ENCODE measurements at regions not wholly inside any gene's neighbourhood (a gene's known extent, or its start where the extent isn't known, plus 50 kb on each side); places are given as distances from the start of the nearest gene placed in this dataset.

DNA sequence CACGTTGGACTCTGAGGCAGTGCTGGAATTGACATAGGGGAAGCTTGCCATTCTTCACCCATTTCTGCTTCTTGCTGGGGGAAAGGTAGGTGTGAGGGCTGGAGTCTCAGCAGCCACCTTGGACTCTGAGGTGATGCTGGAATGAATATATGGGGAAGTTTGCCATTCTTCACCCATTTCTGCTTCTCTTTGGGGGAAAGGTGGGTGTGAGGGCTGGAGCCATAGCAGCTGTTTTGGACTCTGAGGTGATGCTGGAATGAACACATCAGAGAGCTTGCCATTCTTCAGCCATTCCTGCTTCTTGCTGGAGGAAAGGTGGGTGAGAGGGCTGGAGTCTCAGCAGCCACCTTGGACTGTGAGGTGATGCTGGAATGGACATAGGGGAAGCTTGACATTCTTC is 115.1 kb downstream of the CRLF2 start:
- Mint-ChIP-seq H3K27ac (no peak overlapping the region), H3K36me3 (ENCODE audit: low read depth) (peaks cover 44% of the 10 kb centered on the region), H3K4me1 (no peaks in the 10 kb centered on the region), H3K9me3 (peaks cover 38% of the 10 kb centered on the region), H3K27me3 (ENCODE audit: insufficient read depth, low read depth, poor library complexity) (peaks cover 5% of the 10 kb centered on the region), H3K4me3 (no peak overlapping the region)
- H3K27ac ChIP-seq (ENCODE audit: low read depth): no peak overlapping the region
- H2AFZ ChIP-seq: no peak overlapping the region
- H3F3A ChIP-seq (replicated peaks; ENCODE audit: low read depth): no peaks in the 10 kb centered on the region
- TF ChIP-seq ZNF114 (CRISPR knock-in tag; IDR thresholded peaks at IDR 0.05): no peak
- TF ChIP-seq EZH2phosphoT487 (IDR thresholded peaks at IDR 0.05; ENCODE audit: unreplicated experiment): no peak
- no peak for TF ChIP-seq STAT1 (IDR thresholded peaks at IDR 0.05; ENCODE audit: unreplicated experiment)
- no peak for TF ChIP-seq POLR2AphosphoS5 (IDR thresholded peaks at IDR 0.05; ENCODE audit: low read depth)
- no peak for TF ChIP-seq EZH2 (IDR thresholded peaks at IDR 0.05; ENCODE audit: low read depth, unreplicated experiment)
- TF ChIP-seq, protein P1, sequence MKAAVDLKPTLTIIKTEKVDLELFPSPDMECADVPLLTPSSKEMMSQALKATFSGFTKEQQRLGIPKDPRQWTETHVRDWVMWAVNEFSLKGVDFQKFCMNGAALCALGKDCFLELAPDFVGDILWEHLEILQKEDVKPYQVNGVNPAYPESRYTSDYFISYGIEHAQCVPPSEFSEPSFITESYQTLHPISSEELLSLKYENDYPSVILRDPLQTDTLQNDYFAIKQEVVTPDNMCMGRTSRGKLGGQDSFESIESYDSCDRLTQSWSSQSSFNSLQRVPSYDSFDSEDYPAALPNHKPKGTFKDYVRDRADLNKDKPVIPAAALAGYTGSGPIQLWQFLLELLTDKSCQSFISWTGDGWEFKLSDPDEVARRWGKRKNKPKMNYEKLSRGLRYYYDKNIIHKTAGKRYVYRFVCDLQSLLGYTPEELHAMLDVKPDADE (IDR thresholded peaks at IDR 0.05): no peak
- no peak for TF ChIP-seq CREB1 (CRISPR knock-in tag; IDR thresholded peaks at IDR 0.05; ENCODE audit: low read depth)
- TF ChIP-seq, protein P2, sequence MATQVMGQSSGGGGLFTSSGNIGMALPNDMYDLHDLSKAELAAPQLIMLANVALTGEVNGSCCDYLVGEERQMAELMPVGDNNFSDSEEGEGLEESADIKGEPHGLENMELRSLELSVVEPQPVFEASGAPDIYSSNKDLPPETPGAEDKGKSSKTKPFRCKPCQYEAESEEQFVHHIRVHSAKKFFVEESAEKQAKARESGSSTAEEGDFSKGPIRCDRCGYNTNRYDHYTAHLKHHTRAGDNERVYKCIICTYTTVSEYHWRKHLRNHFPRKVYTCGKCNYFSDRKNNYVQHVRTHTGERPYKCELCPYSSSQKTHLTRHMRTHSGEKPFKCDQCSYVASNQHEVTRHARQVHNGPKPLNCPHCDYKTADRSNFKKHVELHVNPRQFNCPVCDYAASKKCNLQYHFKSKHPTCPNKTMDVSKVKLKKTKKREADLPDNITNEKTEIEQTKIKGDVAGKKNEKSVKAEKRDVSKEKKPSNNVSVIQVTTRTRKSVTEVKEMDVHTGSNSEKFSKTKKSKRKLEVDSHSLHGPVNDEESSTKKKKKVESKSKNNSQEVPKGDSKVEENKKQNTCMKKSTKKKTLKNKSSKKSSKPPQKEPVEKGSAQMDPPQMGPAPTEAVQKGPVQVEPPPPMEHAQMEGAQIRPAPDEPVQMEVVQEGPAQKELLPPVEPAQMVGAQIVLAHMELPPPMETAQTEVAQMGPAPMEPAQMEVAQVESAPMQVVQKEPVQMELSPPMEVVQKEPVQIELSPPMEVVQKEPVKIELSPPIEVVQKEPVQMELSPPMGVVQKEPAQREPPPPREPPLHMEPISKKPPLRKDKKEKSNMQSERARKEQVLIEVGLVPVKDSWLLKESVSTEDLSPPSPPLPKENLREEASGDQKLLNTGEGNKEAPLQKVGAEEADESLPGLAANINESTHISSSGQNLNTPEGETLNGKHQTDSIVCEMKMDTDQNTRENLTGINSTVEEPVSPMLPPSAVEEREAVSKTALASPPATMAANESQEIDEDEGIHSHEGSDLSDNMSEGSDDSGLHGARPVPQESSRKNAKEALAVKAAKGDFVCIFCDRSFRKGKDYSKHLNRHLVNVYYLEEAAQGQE (IDR thresholded peaks at IDR 0.05; ENCODE audit: unreplicated experiment): no peak
- TF ChIP-seq ZNF331 (CRISPR knock-in tag; IDR thresholded peaks at IDR 0.05; ENCODE audit: low read depth): no peak
- no peak for TF ChIP-seq JUNB (IDR thresholded peaks at IDR 0.05; ENCODE audit: unreplicated experiment)
- TF ChIP-seq NANOG (IDR thresholded peaks at IDR 0.05; ENCODE audit: borderline replicate concordance): no peak
- TF ChIP-seq, protein P3, sequence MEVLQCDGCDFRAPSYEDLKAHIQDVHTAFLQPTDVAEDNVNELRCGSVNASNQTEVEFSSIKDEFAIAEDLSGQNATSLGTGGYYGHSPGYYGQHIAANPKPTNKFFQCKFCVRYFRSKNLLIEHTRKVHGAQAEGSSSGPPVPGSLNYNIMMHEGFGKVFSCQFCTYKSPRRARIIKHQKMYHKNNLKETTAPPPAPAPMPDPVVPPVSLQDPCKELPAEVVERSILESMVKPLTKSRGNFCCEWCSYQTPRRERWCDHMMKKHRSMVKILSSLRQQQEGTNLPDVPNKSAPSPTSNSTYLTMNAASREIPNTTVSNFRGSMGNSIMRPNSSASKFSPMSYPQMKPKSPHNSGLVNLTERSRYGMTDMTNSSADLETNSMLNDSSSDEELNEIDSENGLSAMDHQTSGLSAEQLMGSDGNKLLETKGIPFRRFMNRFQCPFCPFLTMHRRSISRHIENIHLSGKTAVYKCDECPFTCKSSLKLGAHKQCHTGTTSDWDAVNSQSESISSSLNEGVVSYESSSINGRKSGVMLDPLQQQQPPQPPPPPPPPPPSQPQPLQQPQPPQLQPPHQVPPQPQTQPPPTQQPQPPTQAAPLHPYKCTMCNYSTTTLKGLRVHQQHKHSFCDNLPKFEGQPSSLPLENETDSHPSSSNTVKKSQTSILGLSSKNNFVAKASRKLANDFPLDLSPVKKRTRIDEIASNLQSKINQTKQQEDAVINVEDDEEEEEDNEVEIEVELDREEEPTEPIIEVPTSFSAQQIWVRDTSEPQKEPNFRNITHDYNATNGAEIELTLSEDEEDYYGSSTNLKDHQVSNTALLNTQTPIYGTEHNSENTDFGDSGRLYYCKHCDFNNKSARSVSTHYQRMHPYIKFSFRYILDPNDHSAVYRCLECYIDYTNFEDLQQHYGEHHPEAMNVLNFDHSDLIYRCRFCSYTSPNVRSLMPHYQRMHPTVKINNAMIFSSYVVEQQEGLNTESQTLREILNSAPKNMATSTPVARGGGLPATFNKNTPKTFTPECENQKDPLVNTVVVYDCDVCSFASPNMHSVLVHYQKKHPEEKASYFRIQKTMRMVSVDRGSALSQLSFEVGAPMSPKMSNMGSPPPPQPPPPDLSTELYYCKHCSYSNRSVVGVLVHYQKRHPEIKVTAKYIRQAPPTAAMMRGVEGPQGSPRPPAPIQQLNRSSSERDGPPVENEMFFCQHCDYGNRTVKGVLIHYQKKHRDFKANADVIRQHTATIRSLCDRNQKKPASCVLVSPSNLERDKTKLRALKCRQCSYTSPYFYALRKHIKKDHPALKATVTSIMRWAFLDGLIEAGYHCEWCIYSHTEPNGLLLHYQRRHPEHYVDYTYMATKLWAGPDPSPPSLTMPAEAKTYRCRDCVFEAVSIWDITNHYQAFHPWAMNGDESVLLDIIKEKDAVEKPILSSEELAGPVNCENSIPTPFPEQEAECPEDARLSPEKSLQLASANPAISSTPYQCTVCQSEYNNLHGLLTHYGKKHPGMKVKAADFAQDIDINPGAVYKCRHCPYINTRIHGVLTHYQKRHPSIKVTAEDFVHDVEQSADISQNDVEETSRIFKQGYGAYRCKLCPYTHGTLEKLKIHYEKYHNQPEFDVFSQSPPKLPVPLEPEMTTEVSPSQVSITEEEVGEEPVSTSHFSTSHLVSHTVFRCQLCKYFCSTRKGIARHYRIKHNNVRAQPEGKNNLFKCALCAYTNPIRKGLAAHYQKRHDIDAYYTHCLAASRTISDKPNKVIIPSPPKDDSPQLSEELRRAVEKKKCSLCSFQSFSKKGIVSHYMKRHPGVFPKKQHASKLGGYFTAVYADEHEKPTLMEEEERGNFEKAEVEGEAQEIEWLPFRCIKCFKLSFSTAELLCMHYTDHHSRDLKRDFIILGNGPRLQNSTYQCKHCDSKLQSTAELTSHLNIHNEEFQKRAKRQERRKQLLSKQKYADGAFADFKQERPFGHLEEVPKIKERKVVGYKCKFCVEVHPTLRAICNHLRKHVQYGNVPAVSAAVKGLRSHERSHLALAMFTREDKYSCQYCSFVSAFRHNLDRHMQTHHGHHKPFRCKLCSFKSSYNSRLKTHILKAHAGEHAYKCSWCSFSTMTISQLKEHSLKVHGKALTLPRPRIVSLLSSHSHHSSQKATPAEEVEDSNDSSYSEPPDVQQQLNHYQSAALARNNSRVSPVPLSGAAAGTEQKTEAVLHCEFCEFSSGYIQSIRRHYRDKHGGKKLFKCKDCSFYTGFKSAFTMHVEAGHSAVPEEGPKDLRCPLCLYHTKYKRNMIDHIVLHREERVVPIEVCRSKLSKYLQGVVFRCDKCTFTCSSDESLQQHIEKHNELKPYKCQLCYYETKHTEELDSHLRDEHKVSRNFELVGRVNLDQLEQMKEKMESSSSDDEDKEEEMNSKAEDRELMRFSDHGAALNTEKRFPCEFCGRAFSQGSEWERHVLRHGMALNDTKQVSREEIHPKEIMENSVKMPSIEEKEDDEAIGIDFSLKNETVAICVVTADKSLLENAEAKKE (CRISPR knock-in tag; IDR thresholded peaks at IDR 0.05): no peak
- TF ChIP-seq, protein P4, sequence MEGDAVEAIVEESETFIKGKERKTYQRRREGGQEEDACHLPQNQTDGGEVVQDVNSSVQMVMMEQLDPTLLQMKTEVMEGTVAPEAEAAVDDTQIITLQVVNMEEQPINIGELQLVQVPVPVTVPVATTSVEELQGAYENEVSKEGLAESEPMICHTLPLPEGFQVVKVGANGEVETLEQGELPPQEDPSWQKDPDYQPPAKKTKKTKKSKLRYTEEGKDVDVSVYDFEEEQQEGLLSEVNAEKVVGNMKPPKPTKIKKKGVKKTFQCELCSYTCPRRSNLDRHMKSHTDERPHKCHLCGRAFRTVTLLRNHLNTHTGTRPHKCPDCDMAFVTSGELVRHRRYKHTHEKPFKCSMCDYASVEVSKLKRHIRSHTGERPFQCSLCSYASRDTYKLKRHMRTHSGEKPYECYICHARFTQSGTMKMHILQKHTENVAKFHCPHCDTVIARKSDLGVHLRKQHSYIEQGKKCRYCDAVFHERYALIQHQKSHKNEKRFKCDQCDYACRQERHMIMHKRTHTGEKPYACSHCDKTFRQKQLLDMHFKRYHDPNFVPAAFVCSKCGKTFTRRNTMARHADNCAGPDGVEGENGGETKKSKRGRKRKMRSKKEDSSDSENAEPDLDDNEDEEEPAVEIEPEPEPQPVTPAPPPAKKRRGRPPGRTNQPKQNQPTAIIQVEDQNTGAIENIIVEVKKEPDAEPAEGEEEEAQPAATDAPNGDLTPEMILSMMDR (conservative IDR thresholded peaks at IDR 0.05; ENCODE audit: low read depth in 2 of 2): no peak
- no peak overlapping the region for H3K4me2 ChIP-seq
- no peaks in the 10 kb centered on the region for H3K4me1 ChIP-seq (ENCODE audit: insufficient read depth)
- no peaks in the 10 kb centered on the region for H3K36me3 ChIP-seq (ENCODE audit: insufficient read depth)
- H3K4me3 ChIP-seq: no peak overlapping the region
- no peaks in the 10 kb centered on the region for H3K27me3 ChIP-seq (ENCODE audit: insufficient read depth)
- DNase-seq (ENCODE audit: low spot score) (no peak), ATAC-seq (no peak)
- H3K79me2 ChIP-seq (replicated peaks; ENCODE audit: insufficient read depth): no peaks in the 10 kb centered on the region
- 0 out of 2 replicates have a peak, but pooled peaks cover 2% of the 10 kb centered on the region for H3K9me2 ChIP-seq (ENCODE audit: insufficient read depth)
- no peaks in the 10 kb centered on the region for H4K20me1 ChIP-seq (replicated peaks; ENCODE audit: insufficient read depth)

Measured in GM23338 (cell line).